ENCODE measurements at regions not wholly inside any gene's neighbourhood (a gene's known extent, or its start where the extent isn't known, plus 50 kb on each side); places are given as distances from the start of the nearest gene placed in this dataset.

DNA sequence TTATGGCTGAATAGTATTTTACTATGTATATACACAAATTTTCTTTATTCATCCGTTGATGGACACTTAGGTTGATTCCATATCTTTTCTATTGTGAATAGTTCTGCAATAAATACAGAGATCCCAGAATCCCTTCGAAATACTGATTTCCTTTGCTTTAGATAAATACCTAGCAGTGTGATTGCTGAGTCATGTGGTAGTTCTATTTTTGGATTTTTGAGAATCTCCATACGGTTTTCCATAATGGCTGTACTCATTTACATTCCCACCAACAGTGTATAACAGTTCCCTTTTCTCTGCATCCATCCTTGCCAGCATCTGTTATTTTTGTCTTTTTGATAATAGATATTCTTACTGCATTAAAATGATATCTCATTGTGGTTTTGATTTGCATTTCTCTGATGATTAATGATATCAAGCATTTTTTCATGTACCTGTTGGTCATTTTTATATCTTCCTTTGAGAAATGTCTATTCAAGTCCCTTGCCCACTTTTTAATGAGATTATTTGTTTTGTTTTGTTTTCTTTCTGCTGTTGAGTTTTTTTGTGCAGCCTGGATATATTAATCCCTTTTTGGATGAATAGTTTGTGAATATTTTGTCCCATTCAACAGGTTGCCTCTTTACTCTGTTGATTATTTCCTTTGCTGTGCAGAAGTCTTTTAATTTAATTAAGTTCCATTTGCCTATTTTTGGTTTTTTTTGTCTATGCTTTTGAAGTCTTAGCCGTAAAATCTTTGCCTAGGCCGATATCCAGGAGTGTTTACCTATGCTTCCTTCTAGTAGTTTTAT lies 466.7 kb upstream of the TENM3 start:
- no peak for DNase-seq (ENCODE audit: extremely low spot score, unreplicated experiment)
- TF ChIP-seq CTCF (IDR thresholded peaks at IDR 0.05) = no peak
- Mint-ChIP-seq H3K36me3 (ENCODE audit: unreplicated experiment) (no peaks in the 10 kb centered on the region), H3K9me3 (ENCODE audit: unreplicated experiment) (no peaks in the 10 kb centered on the region), H3K4me1 (ENCODE audit: unreplicated experiment) (no peaks in the 10 kb centered on the region), H3K4me3 (ENCODE audit: unreplicated experiment) (no peak overlapping the region), H3K27ac (ENCODE audit: unreplicated experiment) (no peak overlapping the region), H3K27me3 (ENCODE audit: unreplicated experiment) (no peaks in the 10 kb centered on the region)

DNA sequence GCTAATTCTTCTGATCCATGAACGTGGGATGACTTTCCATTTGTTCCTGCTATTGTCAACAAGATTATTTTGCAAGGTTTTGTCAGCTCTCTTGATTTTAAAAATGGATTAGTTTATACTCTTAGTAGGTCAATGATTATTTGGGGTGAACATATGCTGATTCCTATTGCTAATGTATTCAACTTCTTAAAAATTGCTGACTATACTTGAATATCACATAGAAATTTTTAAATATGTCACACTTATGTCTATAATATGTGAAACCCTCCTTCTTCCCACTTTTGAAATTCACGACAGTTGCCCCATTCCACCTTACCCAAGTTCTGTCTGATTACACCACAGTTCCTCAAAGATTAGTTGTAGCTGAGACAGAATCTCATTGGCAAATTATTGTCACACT lies 465.7 kb upstream of the TENM3 start:
- Mint-ChIP-seq H3K4me1 (ENCODE audit: unreplicated experiment) (no peaks in the 10 kb centered on the region), H3K9me3 (ENCODE audit: unreplicated experiment) (no peaks in the 10 kb centered on the region), H3K4me3 (ENCODE audit: unreplicated experiment) (no peak overlapping the region), H3K36me3 (ENCODE audit: unreplicated experiment) (no peaks in the 10 kb centered on the region), H3K27me3 (ENCODE audit: unreplicated experiment) (no peaks in the 10 kb centered on the region), H3K27ac (ENCODE audit: unreplicated experiment) (no peak overlapping the region)
- no peak for TF ChIP-seq CTCF (IDR thresholded peaks at IDR 0.05)
- DNase-seq (ENCODE audit: extremely low spot score, unreplicated experiment) = no peak

GRCh38 chr4:181784881-181785280 lies 458.3 kb upstream of the TENM3 start:
- H3K9me3 Mint-ChIP-seq (ENCODE audit: unreplicated experiment) = peaks cover 4% of the 10 kb centered on the region
- H3K27me3 Mint-ChIP-seq (ENCODE audit: unreplicated experiment) = no peaks in the 10 kb centered on the region
- DNase-seq (ENCODE audit: extremely low spot score, unreplicated experiment) = no peak
- H3K4me1 Mint-ChIP-seq (ENCODE audit: unreplicated experiment) = no peaks in the 10 kb centered on the region
- H3K27ac Mint-ChIP-seq (ENCODE audit: unreplicated experiment) = no peak overlapping the region
- no peaks in the 10 kb centered on the region for H3K36me3 Mint-ChIP-seq (ENCODE audit: unreplicated experiment)
- no peak overlapping the region for H3K4me3 Mint-ChIP-seq (ENCODE audit: unreplicated experiment)
- no peak for TF ChIP-seq CTCF (IDR thresholded peaks at IDR 0.05)

- no peak for TF ChIP-seq CTCF (IDR thresholded peaks at IDR 0.05)
- H3K4me3 Mint-ChIP-seq (ENCODE audit: unreplicated experiment) = no peak overlapping the region
- H3K27ac Mint-ChIP-seq (ENCODE audit: unreplicated experiment) = no peak overlapping the region
- H3K9me3 Mint-ChIP-seq (ENCODE audit: unreplicated experiment) = peaks cover 14% of the 10 kb centered on the region
- H3K36me3 Mint-ChIP-seq (ENCODE audit: unreplicated experiment) = peaks cover 3% of the 10 kb centered on the region
- no peak for DNase-seq (ENCODE audit: extremely low spot score, unreplicated experiment)
- no peaks in the 10 kb centered on the region for H3K27me3 Mint-ChIP-seq (ENCODE audit: unreplicated experiment)
- no peaks in the 10 kb centered on the region for H3K4me1 Mint-ChIP-seq (ENCODE audit: unreplicated experiment)
These were observed 450.6 kb upstream of the TENM3 start for GRCh38 chr4:181792641-181793040.

- Mint-ChIP-seq H3K27ac (ENCODE audit: unreplicated experiment) (no peak overlapping the region), H3K4me1 (ENCODE audit: unreplicated experiment) (no peaks in the 10 kb centered on the region), H3K36me3 (ENCODE audit: unreplicated experiment) (peaks cover 3% of the 10 kb centered on the region), H3K27me3 (ENCODE audit: unreplicated experiment) (no peaks in the 10 kb centered on the region), H3K9me3 (ENCODE audit: unreplicated experiment) (peaks cover 14% of the 10 kb centered on the region), H3K4me3 (ENCODE audit: unreplicated experiment) (no peak overlapping the region)
- no peak for TF ChIP-seq CTCF (IDR thresholded peaks at IDR 0.05)
- DNase-seq (ENCODE audit: extremely low spot score, unreplicated experiment) = no peak
These were observed 450.1 kb upstream of the TENM3 start for GRCh38 chr4:181793096-181793495.

All from osteocyte (in vitro differentiated cells).